Fibroblast of lung (primary cell): ENCODE measurements at regions not wholly inside any gene's neighbourhood (a gene's known extent, or its start where the extent isn't known, plus 50 kb on each side); places are given as distances from the start of the nearest gene placed in this dataset.

ENCODE experiments used
- CTCF ChIP-seq, 2 donors: IDR thresholded peaks in 1 of 2; conservative IDR thresholded peaks in 1 of 2; 1 replicate in 1 of 2; 2 replicates in 1 of 2; pipeline ENCODE4 v1.5.1; 2011 to 2012; ENCODE audit warnings: low read length in 2 of 2, control low read depth in 1 of 2, inconsistent platforms in 1 of 2, low read depth in 1 of 2, mild to moderate bottlenecking in 1 of 2
- EZH2 ChIP-seq: IDR thresholded peaks from 2 replicates; pipeline ENCODE4 v1.5.1; 2012; ENCODE audit warnings: low read length, control low read depth, mild to moderate bottlenecking; ENCODE audit errors: missing control alignments

- TF ChIP-seq CTCF (conservative IDR thresholded peaks at IDR 0.05 in 1 of 2, IDR thresholded peaks at IDR 0.05 in 1 of 2; ENCODE audit: low read depth in 1 of 2, low read length in 2 of 2) (no peak), EZH2 (no peak)
Measured at GRCh38 chr21:23624281-23624680, 1983.0 kb downstream of the MRPL39 start.
